Heart left ventricle (tissue), 13 donors: ENCODE measurements at regions not wholly inside any gene's neighbourhood (a gene's known extent, or its start where the extent isn't known, plus 50 kb on each side); places are given as distances from the start of the nearest gene placed in this dataset.

Experiments used
- POLR2A ChIP-seq, 2 donors: fragments of 450-650 bp; IDR thresholded peaks; one replicate each; pipeline ENCODE4 v1.6.1; 2017; ENCODE audit warnings: antibody characterized with exemption in 2 of 2, mild to moderate bottlenecking in 2 of 2, moderate library complexity in 2 of 2
- TF ChIP-seq, protein P1 (sequence below), 12 donors: fragments of 200-600 bp; sonication (generic) in 4 of 12; IDR thresholded peaks; one replicate each; pipeline versions ENCODE4 v1.5.0 to v1.8.0; 2018 to 2022; ENCODE audit warnings: antibody characterized with exemption in 12 of 12, mild to moderate bottlenecking in 5 of 12
- donor health status: ischemic (EF 13 %, LVEDD 7.1; RV severe dilation, severe dysfunction).
- donor health status: DM: no; HTN: yes; CAD: no.
- donor health status: DM: no; HTN: no; CAD: no.
- donor health status: ischemic (EF 25% LVEDD 6.9; RV normal size, moderate dysfunction).
- donor health status: ischemic (EF 25% LVEDD 5.7; RV mildly dilated, moderate dysfunction).
- donor health status: ischemic (EF 35%, LVEDD 5.7; RV mildly dilated, moderate dysfunction).
- donor health status: nonischemic (EF 11% LVEDD 7.7; RV severe dilation, severe dysfunction).
- donor health status: DM: yes; HTN: yes; CAD: no.
- donor health status: PGD.
- donor health status: ischemic (EF 29% LVEDD 5.4; RV normal size, mild dysfunction).
- donor health status: nonischemic (EF 23%, LVEDD 6.1; RV moderate dilation, normal function).

DNA sequence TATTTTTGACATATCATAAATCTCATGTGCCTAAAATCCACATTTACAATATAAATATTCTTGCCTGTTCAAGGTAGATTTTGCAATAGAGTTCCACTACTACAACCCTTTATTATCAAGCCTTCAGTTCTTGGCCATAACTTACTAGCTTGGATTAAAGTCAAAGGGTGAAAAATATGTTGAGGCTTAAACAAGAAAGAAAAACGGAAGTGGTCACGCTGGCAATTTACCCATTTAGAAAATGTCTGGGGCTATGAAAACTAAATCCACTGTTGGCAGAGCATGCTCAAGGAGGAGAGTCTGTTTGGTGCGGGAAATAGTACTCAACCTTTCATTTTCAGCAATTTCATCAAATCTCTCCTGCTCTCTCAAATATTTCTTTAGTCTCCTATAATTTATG, 209.8 kb upstream of the RHOBTB1 start:
- TF ChIP-seq, protein P1, sequence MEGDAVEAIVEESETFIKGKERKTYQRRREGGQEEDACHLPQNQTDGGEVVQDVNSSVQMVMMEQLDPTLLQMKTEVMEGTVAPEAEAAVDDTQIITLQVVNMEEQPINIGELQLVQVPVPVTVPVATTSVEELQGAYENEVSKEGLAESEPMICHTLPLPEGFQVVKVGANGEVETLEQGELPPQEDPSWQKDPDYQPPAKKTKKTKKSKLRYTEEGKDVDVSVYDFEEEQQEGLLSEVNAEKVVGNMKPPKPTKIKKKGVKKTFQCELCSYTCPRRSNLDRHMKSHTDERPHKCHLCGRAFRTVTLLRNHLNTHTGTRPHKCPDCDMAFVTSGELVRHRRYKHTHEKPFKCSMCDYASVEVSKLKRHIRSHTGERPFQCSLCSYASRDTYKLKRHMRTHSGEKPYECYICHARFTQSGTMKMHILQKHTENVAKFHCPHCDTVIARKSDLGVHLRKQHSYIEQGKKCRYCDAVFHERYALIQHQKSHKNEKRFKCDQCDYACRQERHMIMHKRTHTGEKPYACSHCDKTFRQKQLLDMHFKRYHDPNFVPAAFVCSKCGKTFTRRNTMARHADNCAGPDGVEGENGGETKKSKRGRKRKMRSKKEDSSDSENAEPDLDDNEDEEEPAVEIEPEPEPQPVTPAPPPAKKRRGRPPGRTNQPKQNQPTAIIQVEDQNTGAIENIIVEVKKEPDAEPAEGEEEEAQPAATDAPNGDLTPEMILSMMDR (IDR thresholded peaks at IDR 0.05): no peak
- no peak for TF ChIP-seq POLR2A (IDR thresholded peaks at IDR 0.05)
